ENCODE measurements at regions not wholly inside any gene's neighbourhood (a gene's known extent, or its start where the extent isn't known, plus 50 kb on each side); places are given as distances from the start of the nearest gene placed in this dataset.
"Not testable (repeated sequence)": the region's sequence is repeated elsewhere in the genome, so short reads cannot be mapped to it uniquely, and the experiment has no call there.

DNA sequence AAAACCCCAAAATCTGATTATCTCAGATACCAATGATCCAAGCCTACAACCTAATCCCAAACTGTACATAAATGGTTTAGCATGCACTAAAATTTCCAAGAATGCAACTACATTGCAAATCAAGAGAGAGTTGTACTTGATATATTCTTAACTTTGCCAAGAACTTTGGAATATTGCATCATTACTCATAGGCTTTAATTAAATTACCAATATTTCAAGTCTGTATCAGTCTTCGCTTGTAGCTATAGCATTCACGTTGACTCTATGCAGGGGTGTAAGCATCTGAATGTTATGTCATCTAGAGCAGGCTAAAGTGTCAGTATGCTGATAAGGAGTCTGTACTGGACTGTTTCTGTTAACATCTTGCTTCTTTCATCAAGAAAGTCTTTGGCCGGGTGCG is 56.3 kb downstream of the FOXI3 start:
- no peak for DNase-seq

DNA sequence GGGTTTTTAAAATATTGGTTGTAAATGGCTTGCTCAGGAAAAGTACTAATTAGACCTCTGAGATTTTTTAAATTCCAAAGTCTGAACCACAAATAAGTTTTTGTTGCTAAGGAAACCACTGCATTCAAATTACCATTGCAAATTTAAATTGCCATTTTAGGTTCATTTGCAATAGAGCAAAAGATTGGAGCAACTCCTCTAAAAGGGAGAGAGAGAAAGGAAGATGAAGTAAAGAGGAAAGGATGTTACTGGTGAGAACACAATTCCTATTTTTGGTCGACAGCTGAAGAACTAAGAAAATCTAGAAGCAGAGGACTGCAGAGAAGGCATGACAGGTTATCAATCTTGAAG is 74.9 kb downstream of the FOXI3 start:
- no peak for DNase-seq

DNA sequence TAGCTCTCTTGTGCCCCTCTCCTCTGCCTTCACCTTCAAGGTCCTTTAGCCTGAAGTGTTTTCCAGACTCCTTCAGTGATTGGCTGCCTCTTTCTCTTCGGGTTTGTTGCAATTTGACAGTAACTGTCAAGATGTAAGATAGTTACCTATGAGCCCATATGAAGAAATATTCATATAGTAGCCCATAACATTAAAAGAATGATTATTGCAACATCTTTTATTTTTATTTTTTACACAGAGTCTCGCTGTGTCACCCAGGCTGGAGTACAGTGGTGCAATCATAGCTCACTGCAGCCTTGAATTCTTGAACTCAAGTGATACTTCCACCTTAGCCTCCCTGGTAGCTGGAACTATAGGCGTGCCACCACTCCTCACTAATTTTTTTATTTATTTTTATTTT is 80.5 kb downstream of the FOXI3 start:
- no peak for DNase-seq

DNA sequence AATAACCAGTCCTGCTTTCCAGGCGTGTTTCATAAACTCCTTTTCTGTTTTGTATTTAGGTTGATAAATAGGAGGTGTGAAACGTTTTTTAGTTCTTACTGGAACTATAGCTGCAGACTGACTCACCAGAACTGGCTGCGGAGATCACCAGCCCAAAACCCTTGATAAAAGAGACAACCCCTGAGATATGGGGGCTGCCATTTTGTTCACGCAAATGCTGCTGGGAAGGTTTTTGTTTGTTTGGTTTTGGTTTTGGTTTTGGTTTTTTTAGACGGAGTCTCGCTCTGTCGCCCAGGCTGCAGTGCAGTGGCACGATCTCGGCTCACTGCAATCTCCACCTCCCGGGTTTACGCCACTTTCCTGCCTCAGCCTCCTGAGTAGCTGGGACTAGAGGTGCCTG is 87.1 kb downstream of the FOXI3 start:
- not testable (repeated sequence) for DNase-seq

DNA sequence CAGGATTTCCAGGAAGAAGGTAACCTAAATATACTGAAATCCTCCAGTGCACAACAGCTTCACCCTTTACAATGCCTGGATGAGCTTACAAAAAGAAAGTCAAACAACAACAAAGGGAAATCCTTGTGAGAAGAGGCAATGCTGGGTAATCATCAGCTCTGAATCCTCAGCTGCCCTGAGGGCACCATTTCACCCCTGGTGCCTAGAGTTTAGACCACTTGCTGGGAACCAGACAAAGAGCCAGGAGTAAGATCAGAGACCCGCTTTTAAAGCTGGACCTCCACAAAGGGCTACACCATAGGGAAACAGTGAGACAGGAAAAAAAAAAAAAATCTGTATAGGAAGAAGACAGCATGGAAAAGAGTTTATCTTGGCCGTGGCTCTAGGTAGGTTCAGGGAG is 97.0 kb downstream of the FOXI3 start:
- no peak for DNase-seq

DNA sequence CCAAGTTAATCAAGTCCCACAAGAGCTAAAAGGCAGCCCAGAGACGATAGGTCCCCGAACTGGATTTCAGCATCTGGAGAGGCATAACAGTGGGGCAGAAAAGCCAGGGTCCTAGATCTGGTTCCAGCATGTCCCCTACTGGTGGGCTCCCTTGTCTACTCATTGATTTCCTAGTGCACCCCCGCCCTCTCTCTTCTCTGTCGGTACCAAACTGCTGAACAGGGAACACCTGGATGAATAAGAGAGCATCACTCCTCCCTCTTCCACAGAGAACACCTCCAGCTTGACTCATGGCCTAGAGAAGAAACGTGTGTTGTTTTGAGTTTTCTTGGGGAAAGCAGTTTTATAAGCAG is 101.3 kb downstream of the FOXI3 start:
- no peak for DNase-seq

DNA sequence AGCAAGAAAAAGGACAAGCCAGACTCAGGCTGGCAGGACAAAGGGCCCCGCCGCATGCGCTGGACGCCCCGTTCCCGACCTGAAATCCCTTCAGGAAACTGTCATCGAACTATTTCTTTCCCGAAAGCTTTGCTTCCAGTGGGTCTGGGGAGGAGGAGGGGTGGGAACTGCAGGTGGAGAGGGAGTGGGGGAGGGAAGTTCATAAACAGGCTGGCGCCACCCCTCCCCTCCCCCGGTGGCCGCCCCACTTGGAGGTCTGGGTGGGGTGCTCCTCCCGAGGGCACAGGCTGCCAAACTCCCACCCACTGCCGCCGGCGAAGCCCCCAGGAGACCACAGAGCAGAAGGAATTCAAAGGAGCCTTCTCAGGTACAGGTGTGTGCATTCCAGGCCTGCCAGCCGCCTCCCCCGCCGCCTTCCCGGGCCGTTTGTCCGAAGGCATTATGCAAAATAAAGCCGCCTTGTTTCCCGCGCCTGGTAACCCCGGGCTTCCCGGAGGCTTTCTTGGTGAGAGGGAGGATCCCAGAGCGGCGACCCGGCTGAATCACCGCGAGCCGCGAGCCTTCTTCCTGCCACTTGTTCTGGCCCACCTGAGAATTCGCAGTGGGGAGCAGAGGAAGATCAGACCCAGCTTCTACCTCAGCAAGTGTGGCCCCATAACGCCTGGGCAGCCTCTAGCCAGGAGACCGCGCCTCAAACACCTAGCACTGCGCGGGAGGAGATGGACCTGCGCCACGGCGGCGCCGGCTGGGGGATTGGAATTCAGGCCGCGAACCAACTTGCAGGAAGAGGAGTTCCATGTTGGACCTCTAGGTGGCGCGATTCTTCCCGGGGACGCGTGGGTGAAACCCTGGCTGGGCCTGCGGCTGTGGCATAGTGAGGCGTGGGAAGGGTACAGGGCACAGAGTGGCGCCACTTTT is 101.9 kb downstream of the FOXI3 start:
- peak; percentile 62 for DNase-seq

DNA sequence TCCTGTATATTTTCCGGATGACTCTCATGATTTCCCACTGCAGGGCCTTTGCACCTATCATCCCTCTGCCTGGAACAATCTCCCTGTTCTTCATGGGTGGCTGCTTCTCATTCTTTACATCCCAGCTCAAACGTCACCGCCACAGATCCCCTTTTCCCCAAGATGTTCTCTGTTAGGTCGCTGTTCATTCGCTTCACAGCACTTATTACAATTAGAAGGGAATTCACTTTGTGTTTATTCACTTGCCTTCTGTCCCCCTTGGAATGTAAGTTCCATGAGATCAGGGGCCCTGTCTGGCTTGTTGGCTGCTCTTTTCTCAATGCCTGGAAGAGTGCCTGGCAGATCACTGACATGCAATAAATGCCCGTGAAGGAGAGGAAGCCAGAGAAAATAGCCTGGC is 106.7 kb downstream of the FOXI3 start:
- no peak for DNase-seq

DNA sequence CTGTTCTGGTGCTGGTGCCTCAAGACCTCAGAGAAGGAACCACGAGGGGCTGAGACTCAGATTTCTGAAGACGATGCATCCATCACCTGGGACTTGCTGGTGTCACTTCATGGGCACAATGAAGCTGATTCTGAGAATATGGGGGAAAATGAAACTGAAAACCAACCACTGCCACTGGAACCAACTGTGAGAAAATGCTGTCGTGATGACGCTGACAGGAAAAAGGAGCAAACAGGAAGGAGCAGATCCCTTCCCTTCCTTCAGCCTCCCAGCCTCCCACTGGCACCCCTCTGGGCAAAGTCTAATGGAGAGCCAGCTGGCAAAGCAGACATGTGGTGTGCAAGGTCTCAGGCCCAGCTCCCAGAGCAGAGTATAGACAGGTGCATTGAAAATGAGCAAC is 109.7 kb downstream of the FOXI3 start:
- DNase-seq, result no peak

DNA sequence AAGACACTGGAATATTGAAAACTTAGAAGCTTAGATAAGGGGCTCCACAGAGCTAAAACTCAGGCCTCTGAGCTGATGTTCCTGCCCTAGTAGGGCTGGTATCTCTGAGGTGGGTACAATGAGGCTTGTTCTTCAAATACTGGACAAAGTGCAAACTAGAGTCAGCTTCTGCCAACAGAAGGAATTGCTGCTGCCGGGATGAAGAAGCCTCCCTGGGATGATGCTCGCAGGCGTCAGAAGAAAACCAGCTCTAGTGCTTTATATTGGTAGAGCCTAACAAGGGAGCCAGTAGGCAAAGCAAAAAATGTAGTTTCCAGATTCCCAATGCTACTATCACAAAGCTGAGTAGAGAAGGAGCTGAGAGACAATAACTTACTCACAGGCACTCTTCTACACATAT is 118.1 kb downstream of the FOXI3 start:
- DNase-seq, result no peak

DNA sequence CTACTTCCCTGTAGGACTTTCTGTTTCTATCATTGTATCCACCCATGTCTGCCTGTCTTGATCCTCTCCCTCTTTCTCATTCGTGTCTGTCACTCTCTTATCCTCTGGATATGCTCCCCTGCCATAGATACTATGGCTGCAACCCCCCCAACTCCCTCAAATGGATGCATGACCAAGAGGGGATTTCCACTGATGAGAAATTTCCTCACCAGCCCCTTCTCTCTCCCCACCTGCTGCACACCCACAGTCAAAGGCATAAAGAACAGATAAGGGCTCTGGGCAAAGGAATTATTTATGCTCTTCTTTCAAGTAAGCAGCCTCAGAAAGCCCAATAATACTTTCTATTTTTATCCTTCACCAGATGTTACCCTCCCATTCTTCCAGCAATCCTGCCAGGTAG is 121.3 kb downstream of the FOXI3 start:
- DNase-seq, result no peak

DNA sequence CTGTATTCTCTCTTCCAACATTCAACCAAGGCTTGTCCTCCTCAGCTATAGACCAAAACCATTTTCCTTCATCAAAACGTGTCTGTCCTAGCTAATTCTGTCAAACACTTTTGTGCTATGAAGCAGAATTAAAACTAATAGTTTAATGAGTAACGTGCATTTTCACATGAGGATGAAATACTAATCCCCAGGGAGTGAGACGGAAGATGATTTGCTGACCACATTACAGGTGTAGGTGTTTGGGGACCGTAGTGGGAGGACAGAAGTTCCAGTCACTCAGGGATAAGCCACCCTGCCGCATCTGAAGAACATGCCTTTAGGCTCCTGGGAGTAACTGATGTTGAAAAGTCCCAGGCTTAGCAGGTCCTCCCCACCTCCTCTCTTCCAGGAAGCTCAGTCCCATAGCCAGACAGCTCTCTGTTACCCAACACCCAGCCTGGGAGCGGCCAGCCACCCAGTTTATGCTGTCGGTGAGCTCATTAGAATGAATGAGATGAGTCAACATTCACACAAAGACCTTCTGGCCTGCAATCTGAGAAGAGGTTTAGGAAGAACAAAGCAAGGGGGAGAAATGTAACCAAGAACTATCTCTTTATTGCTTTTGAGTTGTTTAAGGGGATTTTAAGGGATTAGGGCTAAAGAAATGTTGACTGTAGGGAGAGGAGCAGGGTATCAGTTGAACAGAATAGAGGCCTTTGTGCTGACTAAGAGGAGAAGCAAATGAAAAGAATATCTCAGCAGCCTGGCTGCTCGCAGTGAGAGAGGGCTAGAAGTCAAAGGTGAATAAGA is 122.5 kb downstream of the FOXI3 start:
- no peak for DNase-seq

DNA sequence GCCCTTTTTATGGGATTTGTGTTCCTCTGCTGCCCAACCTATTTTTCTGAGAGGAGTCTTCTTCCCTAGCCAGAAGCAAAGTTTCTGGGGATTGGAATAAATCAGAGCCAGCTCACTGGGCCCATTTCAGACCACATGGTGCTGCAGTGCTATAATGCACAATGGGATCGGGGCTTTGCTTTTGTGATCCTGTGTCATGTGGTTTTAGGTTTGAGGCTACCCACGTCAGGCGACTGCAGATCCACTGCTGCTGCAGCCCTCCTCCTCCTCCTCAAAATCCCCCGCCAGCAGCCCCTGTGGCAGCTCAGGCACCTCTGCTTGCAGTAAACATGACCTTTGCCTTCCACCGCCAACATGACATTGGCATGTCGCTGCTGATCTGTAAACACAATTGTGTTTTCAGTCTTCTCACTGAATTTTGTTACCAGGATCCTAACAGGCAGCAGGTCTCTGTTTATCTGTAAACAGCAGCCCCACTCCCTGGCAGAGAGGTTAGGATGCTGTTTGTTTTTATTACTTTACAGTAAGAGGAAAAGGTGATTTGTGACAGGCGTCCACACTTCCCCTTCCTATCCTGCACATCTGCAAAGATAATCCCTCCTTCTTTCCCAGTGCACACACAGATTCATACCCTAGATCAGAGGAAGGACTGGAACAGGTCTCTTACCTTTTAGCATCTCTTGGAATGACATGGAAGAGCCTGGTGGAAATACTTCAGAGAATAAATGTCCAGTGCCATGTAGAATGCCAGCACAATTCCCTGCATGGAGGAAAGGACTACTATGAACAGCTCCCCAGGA is 130.8 kb downstream of the FOXI3 start:
- no peak for DNase-seq

DNA sequence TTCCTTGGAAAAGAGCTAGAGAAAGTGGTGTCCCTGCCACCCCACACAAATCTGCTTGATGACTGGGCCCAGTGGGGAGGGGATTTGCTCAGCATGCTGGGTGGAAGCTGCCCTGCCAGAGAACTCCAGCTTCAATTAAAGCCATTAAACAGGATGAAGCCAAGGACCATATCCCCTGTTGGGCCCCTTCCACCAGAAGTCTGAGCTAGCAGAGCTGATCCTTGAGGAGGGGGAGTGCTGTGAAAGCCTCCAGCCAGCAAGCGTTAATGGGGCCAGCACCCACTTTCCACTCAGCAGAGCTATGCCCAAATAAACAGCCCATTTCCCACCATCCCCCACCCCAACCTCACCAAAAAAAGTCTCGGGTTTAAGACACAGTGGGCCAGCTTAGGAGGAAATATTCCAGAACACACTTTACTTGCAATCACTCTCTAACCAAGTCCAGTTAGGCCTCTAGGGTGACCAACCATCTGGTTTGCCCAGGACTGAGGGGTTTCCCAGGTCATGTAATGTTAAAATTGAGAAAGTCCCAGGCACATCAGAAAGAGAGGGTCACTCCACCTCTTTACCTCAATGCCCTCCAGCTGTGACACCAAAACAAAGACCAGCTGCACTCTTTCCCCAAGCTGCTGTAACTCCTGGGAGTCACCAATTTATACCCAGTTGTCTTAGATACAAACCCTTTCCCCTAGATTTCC is 132.3 kb downstream of the FOXI3 start:
- DNase-seq, result no peak

DNA sequence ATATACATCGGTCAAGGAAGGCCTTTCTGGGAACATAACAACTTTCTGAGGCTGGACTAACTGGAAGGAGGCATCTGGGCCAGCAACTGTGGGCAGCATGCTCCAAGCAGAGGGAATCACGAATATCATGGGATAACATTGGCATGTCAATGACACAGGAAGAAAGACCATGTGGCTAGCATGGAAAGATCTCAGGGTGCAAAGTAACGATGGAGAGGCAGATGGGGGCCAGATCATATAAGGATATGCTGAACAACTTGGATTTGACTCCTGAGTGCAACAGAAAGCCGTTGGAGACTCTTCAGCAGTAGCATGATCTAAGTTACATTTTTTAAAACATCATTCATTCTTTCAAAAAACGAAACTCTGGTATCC is 133.6 kb downstream of the FOXI3 start:
- DNase-seq, result no peak

DNA sequence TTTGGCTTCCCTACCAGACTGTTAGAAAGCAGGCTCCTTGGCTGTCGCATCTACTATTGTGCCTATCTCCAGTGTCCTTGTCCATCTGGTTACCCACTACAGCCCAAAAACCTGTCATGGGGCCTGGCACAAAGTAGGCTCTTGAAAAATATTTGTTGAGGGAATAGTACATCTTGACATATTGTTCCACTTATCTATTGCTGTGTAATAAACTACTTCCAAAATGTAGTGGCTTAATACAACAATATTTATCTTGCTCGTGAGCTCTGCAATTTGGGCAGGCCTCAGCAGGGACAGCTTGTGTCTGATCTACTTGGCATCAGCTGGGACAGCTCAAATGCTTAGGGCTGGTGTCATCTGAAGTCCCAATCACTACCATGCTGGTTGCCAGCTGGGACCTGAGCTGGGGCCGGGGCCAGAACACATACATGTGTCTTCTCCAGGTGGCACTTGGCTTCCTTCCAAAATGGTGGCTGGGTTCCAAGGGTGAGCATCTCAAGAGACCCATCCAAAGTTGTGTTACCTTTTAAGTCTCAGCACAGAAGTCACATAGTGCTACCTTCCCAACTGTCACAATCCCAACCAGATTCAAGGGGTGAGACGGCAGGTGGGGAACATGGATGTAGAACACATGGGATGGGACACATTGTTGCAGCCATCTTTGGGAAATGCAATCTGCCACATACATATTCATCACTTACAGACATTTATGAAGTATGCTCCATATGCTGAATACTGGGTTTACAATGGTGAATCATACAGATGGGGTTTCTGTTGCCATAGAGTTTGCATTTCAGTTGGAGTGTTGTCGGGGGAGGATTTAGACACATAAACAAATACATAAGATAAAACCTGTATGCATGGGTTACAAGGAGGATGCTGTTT is 134.2 kb downstream of the FOXI3 start:
- DNase-seq, result no peak

DNA sequence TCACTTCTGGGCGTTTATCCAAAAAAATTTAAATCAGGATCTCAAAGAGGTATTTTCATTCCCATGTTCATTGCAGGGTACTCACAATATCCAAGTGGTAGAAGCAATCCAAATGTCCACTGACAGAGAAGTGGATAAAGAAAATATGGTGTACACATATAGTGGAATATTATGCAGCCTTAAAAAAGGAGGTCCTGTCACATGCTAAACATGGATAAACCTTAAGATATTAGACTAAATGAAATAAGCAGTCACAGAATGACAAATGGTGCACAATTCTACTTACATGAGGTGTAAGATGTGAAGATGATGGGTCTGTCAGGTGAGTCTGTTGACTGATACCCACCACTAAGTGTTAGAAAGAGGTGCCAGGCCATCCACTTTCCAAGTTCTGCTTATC is 140.6 kb downstream of the THNSL2 start:
- no peak for DNase-seq

DNA sequence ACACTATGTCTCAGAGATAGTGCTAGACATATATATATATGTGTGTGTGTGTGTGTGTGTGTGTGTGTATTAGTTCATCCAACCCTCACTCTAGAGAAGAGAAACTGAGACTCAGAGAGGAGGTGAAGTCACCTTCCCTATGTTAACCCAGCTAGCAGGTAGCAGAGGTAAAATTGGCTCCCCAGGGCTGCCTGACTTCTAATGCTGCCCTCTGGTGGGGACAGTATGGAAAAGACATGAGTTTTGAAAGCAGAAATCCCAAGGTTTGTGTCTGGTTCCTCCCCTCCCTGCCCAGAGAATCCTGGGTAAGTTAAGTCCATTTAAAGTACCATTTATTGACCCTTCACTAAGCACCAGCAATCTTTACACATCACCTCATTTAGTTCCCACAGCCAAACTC is 137.7 kb downstream of the THNSL2 start:
- DNase-seq, result no peak

DNA sequence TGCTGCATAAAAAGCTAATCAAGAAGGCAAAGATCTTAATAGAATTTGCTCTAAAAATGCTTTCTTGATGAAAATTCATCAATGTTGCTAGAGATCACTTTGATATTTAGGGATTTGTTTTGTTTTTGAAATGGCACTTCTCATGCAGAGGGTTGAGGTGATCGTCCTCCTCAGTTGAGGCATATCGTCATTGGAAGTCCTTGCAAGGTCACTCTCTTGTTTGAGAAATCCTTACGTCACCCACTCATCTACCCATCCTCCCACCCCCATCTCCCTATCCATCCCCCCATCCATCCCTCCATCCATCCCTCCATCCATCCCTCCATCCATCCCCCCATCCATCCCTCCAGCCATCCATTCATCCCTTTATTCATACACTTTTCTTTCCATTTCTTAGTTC is 133.7 kb downstream of the THNSL2 start:
- DNase-seq, result no peak

DNA sequence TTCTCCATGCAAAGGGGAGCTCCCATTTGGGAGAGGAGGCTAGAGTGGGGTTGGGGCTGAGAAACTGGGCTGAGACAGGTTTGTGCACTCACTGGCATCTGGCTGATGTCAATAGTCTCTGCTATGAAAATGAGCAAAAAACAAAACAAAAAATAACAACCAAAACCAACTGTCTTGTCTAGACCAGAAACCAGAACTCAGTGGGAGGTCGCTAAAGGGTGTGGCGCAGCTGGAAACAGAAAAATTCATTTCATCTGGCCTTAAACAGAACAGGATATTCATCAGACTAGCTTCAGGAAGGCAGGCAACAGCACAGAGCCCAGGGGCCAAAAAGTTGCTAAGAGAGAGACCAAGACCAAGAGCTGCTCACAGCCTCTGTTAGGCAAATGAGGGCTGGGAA is 126.1 kb downstream of the THNSL2 start:
- no peak for DNase-seq

DNA sequence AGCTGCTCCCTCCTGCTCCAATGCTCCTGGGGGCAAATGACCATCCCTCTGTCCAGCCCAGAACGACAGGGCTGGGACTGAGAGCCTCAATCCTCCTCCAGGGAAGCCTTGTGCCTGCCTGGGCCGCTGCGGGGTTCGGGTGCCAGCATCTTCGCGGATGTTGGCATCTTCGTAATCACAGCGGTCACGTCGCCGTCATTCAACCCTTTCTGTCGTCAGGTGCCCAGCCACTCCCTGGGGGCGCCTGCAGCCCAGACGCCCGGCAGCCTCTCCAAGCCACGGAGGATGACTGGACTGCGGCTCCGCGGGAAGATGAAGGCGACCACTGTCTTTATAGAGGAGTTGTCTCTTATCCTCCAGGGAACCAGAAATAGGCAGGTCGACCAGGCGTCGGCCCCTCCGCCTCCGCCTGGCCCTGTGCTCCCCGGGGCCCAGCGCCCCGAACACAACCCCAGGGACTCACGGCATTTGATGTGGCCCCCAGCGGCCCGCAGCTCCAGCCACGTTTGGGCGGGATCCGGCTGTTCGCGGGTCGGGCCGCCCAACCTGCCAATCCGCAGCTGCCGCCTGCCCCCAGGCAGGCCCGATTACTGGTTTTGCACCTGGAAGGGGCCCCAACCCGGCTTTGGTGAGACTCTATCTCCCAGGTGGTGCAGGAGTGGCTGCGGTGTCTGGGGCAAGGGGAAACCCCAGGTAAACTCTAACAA is 113.9 kb downstream of the THNSL2 start:
- DNase-seq, result no peak

All from CD4-positive, alpha-beta T cell treated with Interleukin-6 for 4 hours (primary cell).